ENCODE measurements at regions not wholly inside any gene's neighbourhood (a gene's known extent, or its start where the extent isn't known, plus 50 kb on each side); places are given as distances from the start of the nearest gene placed in this dataset.

- no peak for TF ChIP-seq MLLT1 (IDR thresholded peaks at IDR 0.05)
- TF ChIP-seq YY1 (IDR thresholded peaks at IDR 0.05; ENCODE audit: borderline replicate concordance in 1 of 3, control insufficient read depth in 1 of 3, extremely low read depth in 1 of 3, insufficient read depth in 3 of 3, insufficient read length in 1 of 3, insufficient replicate concordance in 2 of 3, low read depth in 1 of 3, low read length in 2 of 3): no peak
- TF ChIP-seq PBX2 (CRISPR knock-in tag; IDR thresholded peaks at IDR 0.05; ENCODE audit: low read depth): no peak
- TF ChIP-seq PBX2 (tag; conservative IDR thresholded peaks at IDR 0.05; ENCODE audit: low read depth): no peak
- TF ChIP-seq KDM5B (IDR thresholded peaks at IDR 0.05; ENCODE audit: insufficient replicate concordance, low read depth, low read length): no peak
- TF ChIP-seq GABPA (tag; conservative IDR thresholded peaks at IDR 0.05; ENCODE audit: low read depth): no peak
- TF ChIP-seq CTCF (IDR thresholded peaks at IDR 0.05 in 2 of 3, conservative IDR thresholded peaks at IDR 0.05 in 1 of 3; ENCODE audit: insufficient read depth in 2 of 3, low read depth in 1 of 3, low read length in 3 of 3): no peak
- TF ChIP-seq CGGBP1 (CRISPR knock-in tag; IDR thresholded peaks at IDR 0.05): no peak
- no peak for TF ChIP-seq ESRRA (IDR thresholded peaks at IDR 0.05; ENCODE audit: borderline replicate concordance, low read depth)
- TF ChIP-seq BHLHE40 (IDR thresholded peaks at IDR 0.05; ENCODE audit: low read length): no peak
- no peak for TF ChIP-seq BRF1 (IDR thresholded peaks at IDR 0.05; ENCODE audit: borderline replicate concordance, extremely low read depth, insufficient read length)
Observed at GRCh38 chr16:79500866-79501265, 99.7 kb downstream of the MAF start.
